PC-9 (cell line): ENCODE measurements at regions not wholly inside any gene's neighbourhood (a gene's known extent, or its start where the extent isn't known, plus 50 kb on each side); places are given as distances from the start of the nearest gene placed in this dataset.

ENCODE experiments used
- BruUV-seq: library from RNA; stranded (reverse); fragments of 400-500 nt; replicated peaks from 2 replicates; lab custom pipeline; 2021; lab: Mats Ljungman, UMichigan
- CTCF ChIA-PET: fragments of 300-600 bp; sonication (Branson Sonifier 250); formaldehyde crosslinking; loops from one replicate; lab custom pipeline; 2022; ENCODE audit warnings: antibody characterized with exemption; lab: Charles Lee
- POLR2A ChIA-PET: fragments of 300-600 bp; sonication (Branson Sonifier 250); formaldehyde crosslinking; loops from one replicate; lab custom pipeline; 2022; ENCODE audit warnings: antibody characterized with exemption; ENCODE audit not compliant: unreplicated experiment; lab: Charles Lee
- DNase-seq, 2 experiments: peaks; one replicate each; pipeline versions ENCODE4 v3.0.0 to v3.0.0-alpha.2; 2015 to 2022; ENCODE audit warnings: mixed read lengths in 1 of 2
- H2AFZ ChIP-seq: fragments of 200-600 bp; sonication (generic); 2 replicates; pipeline ENCODE4 v1.8.1; 2017; ENCODE audit warnings: antibody characterized with exemption
- H3F3A ChIP-seq: fragments of 200-600 bp; sonication (generic); 2 replicates; pipeline ENCODE4 v1.8.1; 2017; ENCODE audit warnings: antibody characterized with exemption, mild to moderate bottlenecking, low read depth; ENCODE audit not compliant: insufficient read depth
- H3K27ac ChIP-seq: fragments of 200-600 bp; sonication (generic); 2 replicates; pipeline ENCODE4 v1.6.1; 2016; ENCODE audit warnings: mixed run types
- H3K27me3 ChIP-seq: fragments of 200-600 bp; sonication (generic); 2 replicates; pipeline ENCODE4 v1.6.1; 2016; ENCODE audit warnings: low read depth, mixed run types; ENCODE audit not compliant: insufficient read depth
- H3K36me3 ChIP-seq: fragments of 200-600 bp; sonication (generic); 2 replicates; pipeline ENCODE4 v1.6.1; 2016; ENCODE audit warnings: low read depth, mixed run types
- H3K4me1 ChIP-seq: fragments of 200-600 bp; sonication (generic); replicated peaks from 2 replicates; pipeline ENCODE4 v1.6.1; 2016; ENCODE audit warnings: mixed run types; ENCODE audit not compliant: insufficient read depth
- H3K4me2 ChIP-seq: fragments of 200-600 bp; sonication (generic); 2 replicates; pipeline ENCODE4 v1.6.1; 2017; ENCODE audit warnings: mixed run types
- H3K4me3 ChIP-seq: fragments of 200-600 bp; sonication (generic); 2 replicates; pipeline ENCODE4 v1.6.1; 2016; ENCODE audit warnings: mixed run types
- H3K79me2 ChIP-seq: fragments of 200-600 bp; sonication (generic); 2 replicates; pipeline ENCODE4 v1.6.1; 2017; ENCODE audit warnings: low read depth, mixed run types
- H3K9me2 ChIP-seq: fragments of 200-600 bp; sonication (generic); 2 replicates; pipeline ENCODE4 v1.8.1; 2017; ENCODE audit warnings: mild to moderate bottlenecking; ENCODE audit not compliant: insufficient read depth
- H3K9me3 ChIP-seq: fragments of 200-600 bp; sonication (generic); 2 replicates; pipeline ENCODE4 v1.8.1; 2016; ENCODE audit warnings: low read depth; ENCODE audit not compliant: insufficient read depth
- H4K20me1 ChIP-seq: fragments of 200-600 bp; sonication (generic); 2 replicates; pipeline ENCODE4 v1.8.1; 2017; ENCODE audit not compliant: insufficient read depth
- CTCF ChIP-seq: fragments of 200-600 bp; sonication (generic); conservative IDR thresholded peaks from 2 replicates; pipeline ENCODE4 v1.6.1; 2017; ENCODE audit warnings: mixed run types, antibody characterized with exemption, mild to moderate bottlenecking, moderate library complexity
- EZH2 ChIP-seq: fragments of 200-600 bp; sonication (generic); IDR thresholded peaks from 2 replicates; pipeline ENCODE4 v1.8.0; 2017; ENCODE audit warnings: antibody characterized with exemption, low read depth
- intact Hi-C: fragments of 100-400 bp; cut with micrococcal nuclease; formaldehyde crosslinking; loops from one replicate; pipeline ENCODE4 v1.10.0; 2022; ENCODE audit not compliant: unreplicated experiment

DNA sequence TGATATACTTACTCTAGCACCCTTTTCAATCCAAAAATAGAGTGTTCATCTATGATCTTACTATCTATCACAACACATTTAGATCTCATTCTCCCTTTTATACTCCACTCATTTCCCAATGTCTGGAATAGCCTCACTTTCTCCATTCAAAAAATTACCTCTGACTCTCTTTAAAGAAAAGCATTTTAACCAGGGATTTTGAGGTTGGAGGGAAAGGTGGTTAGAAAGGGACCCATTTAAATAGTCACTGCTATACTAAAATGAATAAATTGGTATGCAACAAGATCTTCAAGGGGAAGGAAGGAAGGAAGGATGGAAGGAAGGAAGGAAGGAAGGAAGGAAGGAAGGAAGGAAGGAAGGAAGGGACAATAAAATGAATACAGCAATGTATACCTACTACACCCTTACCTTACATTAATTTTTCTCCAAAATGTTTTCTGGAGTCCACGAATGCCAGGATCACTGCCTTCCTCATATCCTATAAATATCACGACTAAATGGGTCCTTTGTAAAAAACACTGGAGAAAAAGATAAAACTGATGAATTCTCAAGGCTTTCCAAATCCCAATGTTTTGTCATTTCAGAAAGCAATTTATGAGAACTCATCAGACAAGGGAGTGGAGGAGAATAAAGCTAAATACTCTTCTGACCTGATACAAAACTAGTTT, 202.7 kb downstream of the ZEB2 start:
- DNase-seq, result no peak
- Histone ChIP-seq H3K27me3 (no peaks in the 10 kb centered on the region), H3K4me3 (no peak overlapping the region), H3K79me2 (no peaks in the 10 kb centered on the region), H3K4me1 (no peaks in the 10 kb centered on the region), H2AFZ (no peak overlapping the region), H3K9me2 (no peaks in the 10 kb centered on the region), H4K20me1 (no peaks in the 10 kb centered on the region), H3K9me3 (no peaks in the 10 kb centered on the region), H3F3A (no peaks in the 10 kb centered on the region), H3K36me3 (no peaks in the 10 kb centered on the region), H3K4me2 (no peak overlapping the region), H3K27ac (no peak overlapping the region)
- ChIA-PET CTCF (no interaction called here), POLR2A (no interaction called here)
- TF ChIP-seq CTCF, result no peak
- no peak for TF ChIP-seq EZH2
- intact Hi-C loops, result no loop called here
- BruUV-seq, result no TSS peak

DNA sequence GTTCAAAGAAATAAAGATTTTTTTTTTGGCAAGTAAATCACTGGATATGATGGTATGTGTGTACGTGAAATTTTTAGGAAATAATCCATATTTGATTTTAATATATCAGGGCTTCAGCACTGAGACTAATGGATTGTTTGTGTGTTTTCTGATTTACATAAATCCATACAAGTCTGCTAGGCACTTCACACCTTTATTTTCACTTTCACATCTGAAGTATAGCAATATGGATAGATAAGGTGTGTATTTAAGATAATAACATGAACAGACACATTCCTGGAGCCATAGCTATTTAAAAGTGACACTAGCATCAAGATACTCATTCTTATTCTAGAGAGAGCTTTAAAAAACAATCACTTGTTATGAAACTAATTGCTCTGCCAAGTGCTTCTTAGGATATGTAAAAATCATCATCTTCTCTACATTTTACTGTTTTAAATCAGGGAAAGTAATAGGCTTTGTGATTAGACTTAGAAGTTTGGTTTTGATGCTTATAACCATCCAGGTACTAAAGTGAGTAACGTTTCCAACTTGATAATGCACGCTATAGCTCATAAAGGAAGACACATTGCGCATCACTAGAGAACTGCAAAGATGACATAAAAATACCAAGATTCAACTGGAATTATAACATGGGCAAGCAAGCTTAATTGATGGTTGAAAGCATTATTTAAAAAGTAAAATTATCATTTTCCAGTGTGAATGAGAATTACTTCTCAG, 208.9 kb downstream of the ZEB2 start:
- ChIA-PET POLR2A (no interaction called here), CTCF (no interaction called here)
- Histone ChIP-seq H3K4me3 (no peak overlapping the region), H2AFZ (no peak overlapping the region), H3K27ac (no peak overlapping the region), H3K9me2 (no peaks in the 10 kb centered on the region), H3K36me3 (no peaks in the 10 kb centered on the region), H3K4me2 (no peak overlapping the region), H3K4me1 (no peaks in the 10 kb centered on the region), H3K79me2 (no peaks in the 10 kb centered on the region), H3F3A (no peaks in the 10 kb centered on the region), H4K20me1 (no peaks in the 10 kb centered on the region), H3K27me3 (no peaks in the 10 kb centered on the region), H3K9me3 (no peaks in the 10 kb centered on the region)
- BruUV-seq, result no TSS peak
- TF ChIP-seq EZH2 (no peak), CTCF (no peak)
- no peak for DNase-seq
- intact Hi-C loops, result no loop called here

GRCh38 chr2:144310484-144310883, 209.4 kb downstream of the ZEB2 start:
- Histone ChIP-seq H3F3A (no peaks in the 10 kb centered on the region), H3K4me3 (no peak overlapping the region), H3K36me3 (no peaks in the 10 kb centered on the region), H3K4me1 (no peaks in the 10 kb centered on the region), H3K9me2 (no peaks in the 10 kb centered on the region), H3K27ac (no peak overlapping the region), H3K4me2 (no peak overlapping the region), H3K79me2 (no peaks in the 10 kb centered on the region), H3K27me3 (no peaks in the 10 kb centered on the region), H3K9me3 (no peaks in the 10 kb centered on the region; the same call in 1 of the 2 replicates), H2AFZ (no peak overlapping the region), H4K20me1 (no peaks in the 10 kb centered on the region)
- intact Hi-C loops, result no loop called here
- CTCF ChIA-PET, result no interaction called here
- TF ChIP-seq CTCF (no peak), EZH2 (no peak)
- POLR2A ChIA-PET, result no interaction called here
- BruUV-seq, result no TSS peak
- no peak for DNase-seq
